Adrenal gland (tissue), 5 donors: ENCODE measurements at regions not wholly inside any gene's neighbourhood (a gene's known extent, or its start where the extent isn't known, plus 50 kb on each side); places are given as distances from the start of the nearest gene placed in this dataset.
"Not testable (repeated sequence)": the region's sequence is repeated elsewhere in the genome, so short reads cannot be mapped to it uniquely, and the experiment has no call there.

Experiments used
- POLR2A ChIP-seq, 2 donors: fragments of 450-650 bp; IDR thresholded peaks; one replicate each; pipeline ENCODE4 v1.6.1; 2017; ENCODE audit warnings: antibody characterized with exemption in 2 of 2, mild to moderate bottlenecking in 2 of 2, moderate library complexity in 1 of 2
- TF ChIP-seq, protein P1 (sequence below), 6 experiments: fragments of 450-650 bp in 4 of 6; fragments of 200-600 bp in 2 of 6; sonication (generic) in 1 of 6; IDR thresholded peaks; 1 replicate in 5 of 6; 2 replicates in 1 of 6; pipeline versions ENCODE4 v1.5.1 to v1.8.0; 2016 to 2021; ENCODE audit warnings: antibody characterized with exemption in 6 of 6, mild to moderate bottlenecking in 2 of 6, moderate library complexity in 1 of 6
- donor health status: DM: no; HTN: no; CAD: no.

DNA sequence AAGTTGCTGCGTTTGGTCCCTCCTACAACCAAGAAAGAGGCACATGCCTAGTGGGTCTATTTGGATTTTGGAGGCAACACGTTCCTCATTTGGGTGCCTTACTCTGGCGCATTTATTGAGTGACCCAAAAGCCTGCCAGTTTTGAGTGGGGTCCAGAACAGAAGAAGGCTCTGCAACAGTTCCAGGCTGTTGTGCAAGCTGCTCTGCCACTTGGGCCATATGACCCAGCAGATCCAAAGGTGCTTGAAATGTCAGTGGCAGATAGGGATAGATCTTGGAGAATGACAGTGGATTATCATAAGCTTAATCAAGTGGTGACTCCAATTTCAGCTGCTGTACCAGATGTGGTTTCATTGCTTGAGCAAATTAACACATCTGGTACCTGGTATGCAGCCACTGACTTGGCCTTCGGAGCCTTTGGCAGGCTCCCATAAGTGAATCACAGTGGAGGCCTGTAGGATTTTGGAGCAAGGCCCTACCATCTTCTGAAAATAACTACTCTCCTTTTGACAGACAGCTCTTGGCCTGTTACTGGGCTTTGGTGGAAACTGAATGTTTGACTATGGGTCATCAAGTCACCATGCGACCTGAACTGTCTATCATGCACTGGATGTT, 105.4 kb upstream of the NPAS2 start:
- TF ChIP-seq, protein P1, sequence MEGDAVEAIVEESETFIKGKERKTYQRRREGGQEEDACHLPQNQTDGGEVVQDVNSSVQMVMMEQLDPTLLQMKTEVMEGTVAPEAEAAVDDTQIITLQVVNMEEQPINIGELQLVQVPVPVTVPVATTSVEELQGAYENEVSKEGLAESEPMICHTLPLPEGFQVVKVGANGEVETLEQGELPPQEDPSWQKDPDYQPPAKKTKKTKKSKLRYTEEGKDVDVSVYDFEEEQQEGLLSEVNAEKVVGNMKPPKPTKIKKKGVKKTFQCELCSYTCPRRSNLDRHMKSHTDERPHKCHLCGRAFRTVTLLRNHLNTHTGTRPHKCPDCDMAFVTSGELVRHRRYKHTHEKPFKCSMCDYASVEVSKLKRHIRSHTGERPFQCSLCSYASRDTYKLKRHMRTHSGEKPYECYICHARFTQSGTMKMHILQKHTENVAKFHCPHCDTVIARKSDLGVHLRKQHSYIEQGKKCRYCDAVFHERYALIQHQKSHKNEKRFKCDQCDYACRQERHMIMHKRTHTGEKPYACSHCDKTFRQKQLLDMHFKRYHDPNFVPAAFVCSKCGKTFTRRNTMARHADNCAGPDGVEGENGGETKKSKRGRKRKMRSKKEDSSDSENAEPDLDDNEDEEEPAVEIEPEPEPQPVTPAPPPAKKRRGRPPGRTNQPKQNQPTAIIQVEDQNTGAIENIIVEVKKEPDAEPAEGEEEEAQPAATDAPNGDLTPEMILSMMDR (IDR thresholded peaks at IDR 0.05): not testable (repeated sequence)
- not testable (repeated sequence) for TF ChIP-seq POLR2A (IDR thresholded peaks at IDR 0.05)
